ENCODE measurements at regions not wholly inside any gene's neighbourhood (a gene's known extent, or its start where the extent isn't known, plus 50 kb on each side); places are given as distances from the start of the nearest gene placed in this dataset.
"Not testable (repeated sequence)": the region's sequence is repeated elsewhere in the genome, so short reads cannot be mapped to it uniquely, and the experiment has no call there.

DNA sequence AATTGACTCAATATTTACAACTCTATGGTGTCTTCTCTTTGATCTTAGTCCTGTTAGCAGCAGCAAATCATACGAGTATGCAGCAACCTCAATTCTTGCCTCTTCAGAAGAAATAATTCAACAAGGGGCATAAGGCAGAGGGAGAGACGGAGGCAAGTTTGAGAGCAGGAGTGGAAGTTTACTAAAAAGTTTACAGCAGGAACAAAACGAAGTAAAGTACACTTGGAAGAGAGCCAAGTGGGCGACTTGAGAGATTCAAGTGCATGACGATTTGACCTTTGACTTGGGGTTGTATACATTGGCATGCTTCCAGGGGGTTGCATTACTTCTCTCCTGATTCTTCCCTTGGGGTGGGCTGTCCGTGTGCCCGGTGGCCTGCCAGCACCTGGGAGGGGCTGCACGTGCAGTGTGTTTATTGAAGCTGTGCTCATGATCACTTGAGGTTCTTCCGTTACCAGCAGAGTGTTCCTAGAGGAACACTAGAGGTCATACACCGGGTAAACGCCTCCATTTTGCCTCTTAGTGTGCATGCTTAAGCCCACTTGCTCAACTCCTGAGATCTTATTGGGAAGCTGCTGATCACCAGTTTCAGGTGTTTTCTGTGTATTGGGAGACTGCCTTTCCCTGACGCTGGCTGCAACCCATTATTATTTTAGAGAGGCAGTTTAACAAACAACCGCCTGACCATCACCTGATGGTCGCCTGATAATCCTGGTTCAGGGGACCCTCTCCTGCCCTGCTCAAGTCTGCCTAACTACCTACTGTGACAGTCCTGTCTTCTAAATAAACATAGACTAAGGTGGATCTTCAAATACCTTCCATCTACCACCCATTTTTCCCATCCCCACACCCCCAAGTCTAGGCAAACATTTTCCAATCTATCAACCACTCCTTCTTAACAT is 172.4 kb upstream of the MYLIP start:
- no peak for DNase-seq (ENCODE audit: low spot score)

DNA sequence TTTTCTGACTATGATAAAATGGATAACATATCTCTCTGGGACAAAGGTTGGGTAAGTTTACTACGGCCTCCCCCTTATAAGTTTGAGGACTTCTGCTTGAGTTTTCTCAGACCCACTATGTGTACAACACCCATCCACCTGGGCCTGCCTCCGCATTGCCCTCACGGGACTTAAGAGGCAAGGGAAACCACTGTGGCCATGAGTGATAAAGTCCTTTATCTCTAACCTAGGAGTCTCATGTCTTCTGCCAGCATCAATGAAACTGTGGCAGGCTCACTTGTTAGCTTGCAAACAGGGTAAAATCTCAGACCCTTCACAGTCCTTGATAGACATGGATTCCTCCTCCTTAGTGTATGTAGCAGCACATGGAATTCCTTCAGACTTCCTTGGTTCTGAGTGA is 173.4 kb upstream of the MYLIP start:
- no peak for DNase-seq (ENCODE audit: low spot score)

DNA sequence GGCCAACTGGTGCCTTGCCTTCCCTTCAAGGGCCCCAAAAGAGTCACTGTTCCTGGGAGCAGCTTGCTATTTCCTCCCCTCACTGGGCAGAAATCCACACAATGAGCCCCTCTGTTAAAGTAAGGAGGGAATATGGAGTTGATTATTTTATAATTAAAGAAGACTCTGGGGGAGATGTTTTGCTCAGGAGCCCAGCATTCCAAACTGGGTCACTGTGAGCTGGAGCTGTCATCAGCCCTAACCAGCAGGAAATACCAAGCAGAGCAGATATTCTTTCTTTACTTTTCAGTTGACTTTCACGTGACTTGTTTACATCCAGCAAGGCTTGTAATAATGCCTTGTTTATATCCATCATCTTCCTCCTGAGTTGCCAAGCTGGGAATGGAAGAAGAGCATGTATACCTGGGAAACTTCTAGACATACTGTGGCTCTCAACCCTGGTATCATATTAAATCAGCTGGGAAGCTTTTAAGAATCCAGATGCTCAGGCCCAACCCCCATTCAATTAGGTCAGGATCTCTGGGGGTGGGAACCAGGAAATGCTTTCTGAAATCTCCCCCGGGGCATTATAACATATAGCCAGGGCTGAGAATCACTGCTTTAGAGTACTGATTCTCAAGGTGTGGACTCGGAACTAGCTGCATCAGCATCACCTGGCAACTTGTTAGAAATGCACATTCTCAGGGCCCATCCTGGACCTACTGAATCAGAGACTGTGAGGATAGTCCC is 175.6 kb upstream of the MYLIP start:
- DNase-seq (ENCODE audit: low spot score) = no peak

DNA sequence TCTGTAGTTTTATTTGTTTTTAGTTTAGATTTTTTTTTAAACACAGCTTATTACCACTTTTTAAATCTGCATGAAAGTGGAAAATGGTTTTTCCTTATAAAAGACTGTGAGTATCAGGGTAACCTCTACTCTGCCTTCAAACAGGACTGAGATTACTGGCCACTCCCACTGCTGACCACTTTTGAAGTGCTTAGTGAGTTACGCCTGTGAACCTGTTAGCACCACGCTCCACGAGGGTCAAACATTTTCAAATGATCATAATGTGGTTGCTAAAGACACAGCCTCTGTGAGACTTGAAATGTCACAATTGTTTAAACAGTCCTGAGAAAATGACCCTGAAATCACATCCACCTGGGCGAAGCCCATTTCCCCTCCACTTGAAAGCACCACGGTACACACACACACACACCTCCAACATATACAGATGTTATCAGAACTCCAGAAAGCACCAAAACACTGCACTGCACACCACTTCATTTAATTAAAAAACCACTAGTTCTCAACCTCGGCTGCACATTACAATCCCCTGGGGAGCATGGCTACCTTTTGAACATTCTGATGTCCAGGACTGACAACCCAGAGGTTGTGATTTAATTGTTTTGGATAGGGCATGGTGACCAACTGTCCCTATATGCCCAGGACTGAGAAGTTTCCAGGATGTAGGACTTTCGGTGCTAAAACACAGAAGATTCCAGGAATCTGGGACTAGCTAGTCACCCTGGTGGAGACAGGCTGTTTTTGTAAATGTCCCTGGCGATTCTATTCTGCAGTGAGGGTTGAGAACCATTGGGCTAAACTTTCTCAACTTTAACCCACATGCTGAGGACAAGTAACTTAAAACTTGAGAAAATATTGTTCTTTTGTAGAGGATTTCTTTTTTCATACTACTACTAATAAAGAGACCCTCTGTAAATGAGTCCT is 176.4 kb upstream of the MYLIP start:
- no peak for DNase-seq (ENCODE audit: low spot score)

DNA sequence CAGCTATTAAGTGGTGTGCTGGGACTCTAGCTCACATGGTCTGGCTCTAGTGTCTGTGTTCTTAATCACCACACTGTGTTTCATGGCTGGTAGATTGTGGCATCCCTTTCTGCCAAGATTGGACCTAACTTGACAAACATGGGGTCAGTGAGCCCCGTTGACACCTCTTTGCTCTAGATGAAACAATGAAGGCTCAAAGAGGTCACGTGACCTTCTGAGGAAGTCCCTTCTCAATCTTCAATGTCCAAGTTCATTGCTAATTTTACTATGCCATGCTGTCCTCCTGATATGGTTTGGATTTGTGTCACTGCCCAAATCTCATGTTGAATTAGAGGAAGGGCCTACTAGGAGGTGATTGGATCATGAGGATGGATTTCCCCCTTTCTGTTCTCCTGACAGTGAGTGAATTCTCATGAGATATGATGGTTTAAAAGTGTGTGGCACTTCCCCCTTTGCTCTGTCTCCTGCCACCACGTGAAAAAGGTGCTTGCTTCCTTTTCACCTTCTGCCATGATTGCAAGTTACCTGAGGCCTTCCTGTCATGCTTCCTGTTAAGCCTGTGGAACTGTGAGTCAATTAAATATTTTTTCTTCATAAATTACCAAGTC is 177.8 kb upstream of the MYLIP start:
- DNase-seq (ENCODE audit: low spot score) = no peak

DNA sequence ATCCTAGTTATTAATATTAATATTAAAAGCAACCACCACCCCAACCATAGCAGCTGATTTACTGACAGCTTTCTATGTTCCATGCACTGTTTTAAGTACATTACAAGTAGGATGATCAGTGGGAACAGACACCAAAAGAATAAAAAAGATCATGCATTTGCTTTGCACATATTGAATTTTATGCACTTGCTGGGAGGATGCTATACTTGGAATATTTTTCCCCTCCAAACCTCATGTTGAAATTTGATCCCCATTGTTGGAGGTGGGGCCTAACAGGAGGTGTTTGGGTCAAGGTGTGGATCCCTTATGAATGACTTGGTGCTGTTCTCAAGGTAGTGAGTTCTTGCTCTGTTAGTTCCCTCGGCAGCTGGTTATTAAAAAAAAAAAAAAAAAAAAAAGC is 178.9 kb upstream of the MYLIP start:
- DNase-seq (ENCODE audit: low spot score) = no peak

DNA sequence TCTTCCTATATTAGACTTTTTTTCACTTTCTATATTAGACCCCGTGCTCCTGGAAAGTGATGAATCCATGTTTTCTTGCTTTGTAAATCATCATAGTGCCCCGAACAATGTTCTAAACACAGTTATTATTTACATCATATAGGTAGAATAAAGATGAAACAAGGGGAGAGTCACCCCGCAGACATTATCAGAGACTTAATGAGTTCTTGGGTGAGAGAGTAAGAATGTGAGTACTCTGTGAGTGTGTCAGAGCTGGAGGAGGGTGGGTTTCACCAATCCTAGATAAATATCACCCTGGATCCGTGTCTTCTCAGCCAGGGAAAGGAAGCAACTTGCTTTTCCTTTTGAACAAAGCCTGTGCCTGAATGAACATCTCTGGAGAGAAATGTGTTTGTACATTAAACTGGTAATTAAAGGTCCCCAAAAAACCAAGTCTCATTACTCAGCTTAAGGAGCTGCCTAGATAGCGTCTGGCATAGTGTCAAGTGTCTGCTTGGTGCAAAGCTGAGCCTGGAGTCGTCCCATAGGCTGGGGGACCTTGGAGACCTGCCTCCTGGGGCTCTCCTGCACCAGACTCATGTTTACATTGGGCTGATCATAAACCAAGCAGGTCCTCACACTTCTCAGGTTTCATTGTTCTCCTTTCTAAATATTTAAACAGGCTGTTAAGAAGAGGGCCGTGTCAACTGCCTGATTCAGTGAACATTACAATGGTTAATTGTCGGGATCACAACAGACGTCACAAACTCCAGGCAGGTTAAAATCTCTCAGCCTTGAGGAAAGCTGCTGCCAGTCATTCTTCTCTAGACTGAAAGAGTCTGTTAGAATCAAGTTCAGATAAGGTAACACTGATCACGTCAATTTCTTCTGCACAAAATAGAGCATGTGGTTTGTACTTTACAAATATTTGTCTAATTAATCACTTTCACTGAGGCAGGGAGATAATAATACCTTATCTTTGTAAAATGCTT is 179.7 kb upstream of the MYLIP start:
- DNase-seq (ENCODE audit: low spot score) = peak; percentile 43

DNA sequence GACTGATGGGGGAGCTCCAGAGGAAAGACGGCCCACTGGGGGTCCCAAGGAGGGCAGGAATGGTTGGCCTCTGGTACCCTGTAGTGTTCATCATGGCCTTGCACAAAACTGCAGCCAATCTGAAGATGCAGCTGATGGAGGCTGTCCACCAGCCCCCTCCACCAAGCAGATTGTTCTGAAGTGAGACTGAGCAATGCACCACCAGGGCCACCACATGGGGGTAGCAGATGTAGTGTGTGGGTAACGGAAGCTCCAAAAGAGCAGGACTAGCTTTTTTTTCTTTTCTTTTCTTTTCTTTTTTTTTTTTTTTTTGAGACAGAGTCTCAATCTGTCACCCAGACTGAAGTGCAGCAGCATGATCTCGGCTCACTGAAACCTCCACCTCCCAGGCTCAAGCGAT is 181.0 kb upstream of the MYLIP start:
- no peak for DNase-seq (ENCODE audit: low spot score)

DNA sequence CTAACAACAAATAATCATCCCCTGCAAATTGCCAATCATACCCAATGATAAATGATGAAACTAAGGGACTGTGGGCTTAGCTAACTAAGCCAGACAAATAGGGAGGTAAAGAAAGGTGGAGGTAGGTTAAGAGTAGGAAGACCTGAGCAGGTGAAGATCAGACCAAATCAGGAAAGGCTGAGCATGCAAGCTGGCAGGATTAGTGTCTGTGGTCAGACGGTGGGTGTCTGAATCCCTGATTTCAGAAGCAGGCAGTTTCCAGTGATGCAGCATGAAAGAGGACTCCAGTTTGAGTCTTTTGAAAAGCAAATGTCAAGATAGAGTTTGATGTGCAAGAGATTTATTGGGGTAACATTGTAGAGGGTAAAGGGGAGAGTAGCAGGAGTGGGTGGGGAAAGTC is 181.4 kb upstream of the MYLIP start:
- no peak for DNase-seq (ENCODE audit: low spot score)

DNA sequence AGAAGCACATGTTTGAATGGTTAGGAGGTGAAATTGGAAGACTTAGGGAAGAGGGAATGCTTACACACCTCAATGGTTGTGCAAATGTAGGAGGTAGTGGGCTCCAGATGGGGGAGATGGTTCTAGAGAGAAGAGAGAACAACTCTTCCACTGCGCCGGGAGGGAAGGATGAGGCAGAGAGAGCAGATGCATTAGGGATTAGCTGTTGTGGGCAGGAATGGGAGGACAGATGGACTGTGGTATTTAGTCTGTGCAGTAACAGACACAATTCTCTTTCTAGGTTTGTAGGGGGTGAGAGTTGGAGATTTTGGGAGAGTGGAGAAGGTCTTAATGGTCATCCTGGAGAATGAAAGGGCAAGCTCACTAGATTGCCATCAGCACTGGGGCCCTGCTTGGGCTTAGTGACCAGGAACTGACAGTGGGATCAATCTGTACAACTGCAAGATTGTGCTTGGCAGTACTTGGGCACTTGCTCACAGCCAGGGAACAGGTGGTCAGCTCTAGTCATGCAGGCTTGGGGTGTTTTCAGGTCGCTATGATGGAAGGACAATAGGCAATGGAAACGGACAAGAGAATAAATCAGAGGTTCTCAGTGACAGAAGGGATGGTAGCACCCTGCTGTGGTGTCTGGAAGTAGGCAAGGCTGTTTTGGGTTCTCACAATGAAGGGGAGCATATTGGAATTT is 182.0 kb upstream of the MYLIP start:
- no peak for DNase-seq (ENCODE audit: low spot score)

DNA sequence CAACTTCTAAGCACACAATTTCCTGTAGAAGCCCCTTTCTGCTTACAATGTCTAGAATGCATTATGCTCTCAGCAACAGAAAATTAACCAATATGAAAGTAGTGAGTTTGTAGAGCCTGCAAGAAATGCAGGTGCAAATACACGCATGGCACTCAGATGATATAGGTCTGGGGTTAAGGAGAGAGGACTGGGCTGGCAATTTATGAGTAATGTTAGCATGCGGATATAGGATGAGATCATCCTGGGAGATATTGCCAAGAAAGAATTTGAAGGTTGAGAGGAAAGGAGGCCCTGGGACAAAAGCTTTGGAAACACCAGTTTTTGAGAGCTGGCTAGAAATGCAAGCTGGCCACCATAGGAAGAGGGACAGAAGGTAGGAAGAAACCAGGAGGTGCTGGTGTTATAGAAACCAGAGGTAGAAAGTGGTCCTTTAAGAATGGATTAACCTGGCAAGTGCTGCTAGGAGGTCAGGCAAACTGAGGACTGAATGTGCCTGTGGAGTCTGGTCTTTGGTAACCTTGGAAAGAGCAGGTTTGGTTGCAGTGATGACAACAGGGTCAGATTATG is 183.2 kb upstream of the MYLIP start:
- DNase-seq (ENCODE audit: low spot score) = no peak

DNA sequence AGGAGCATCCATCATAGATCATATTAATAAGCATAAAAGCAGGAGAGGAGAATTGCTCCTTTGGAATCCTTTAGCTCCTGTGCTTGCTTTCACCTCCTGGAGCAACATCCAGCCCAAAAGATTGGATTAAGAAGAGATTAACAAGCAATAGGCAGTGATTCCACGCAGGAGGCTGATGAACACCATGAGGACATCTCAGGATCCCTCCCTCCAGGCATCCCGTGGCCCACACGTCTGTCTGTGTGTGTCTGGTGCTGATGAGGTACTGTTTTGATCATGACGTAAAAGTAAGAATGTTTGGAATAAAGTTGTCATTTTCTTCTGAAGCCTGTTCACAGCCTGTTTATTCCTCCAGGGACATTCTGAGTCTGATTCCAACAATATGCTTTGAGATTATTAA is 185.5 kb upstream of the MYLIP start:
- DNase-seq (ENCODE audit: low spot score) = no peak

DNA sequence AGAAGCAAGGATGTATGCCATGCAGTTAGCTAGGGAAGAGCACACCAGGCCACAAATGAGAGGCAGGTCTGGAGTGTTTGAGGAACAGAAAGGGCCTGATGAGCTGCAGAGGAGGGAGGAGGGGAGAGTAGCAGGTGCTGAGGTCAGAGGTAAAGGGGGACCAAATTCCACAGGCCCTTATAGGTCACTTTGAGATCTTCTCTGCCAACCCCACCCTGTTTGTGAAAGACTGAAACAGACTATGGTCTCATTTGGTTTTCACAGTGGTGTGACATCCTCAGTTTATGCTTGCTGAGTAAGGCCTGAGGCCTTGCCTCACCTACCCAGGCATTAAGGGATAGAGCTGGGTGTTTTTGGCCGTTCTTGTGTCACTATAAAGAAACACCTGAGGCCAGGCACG is 187.7 kb upstream of the MYLIP start:
- no peak for DNase-seq (ENCODE audit: low spot score)

DNA sequence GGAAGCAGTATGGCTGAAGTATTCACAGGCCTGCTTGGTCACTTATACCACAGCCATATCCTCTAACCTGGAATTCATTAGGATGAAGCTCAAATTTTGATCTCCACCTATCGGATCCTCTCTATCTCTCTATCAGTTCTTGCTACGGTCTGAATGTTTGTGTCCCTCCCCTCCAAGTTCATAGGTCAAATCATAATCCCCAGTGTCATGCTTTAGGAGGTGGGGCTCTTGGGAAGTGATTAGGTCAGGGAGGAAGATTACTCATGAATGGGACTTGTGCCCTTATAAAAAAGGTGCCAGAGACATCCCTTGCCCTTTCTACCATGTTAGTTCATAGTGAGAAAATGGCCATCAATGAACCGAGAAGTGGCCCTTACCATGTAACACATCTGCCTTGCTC is 190.8 kb upstream of the MYLIP start:
- no peak for DNase-seq (ENCODE audit: low spot score)

DNA sequence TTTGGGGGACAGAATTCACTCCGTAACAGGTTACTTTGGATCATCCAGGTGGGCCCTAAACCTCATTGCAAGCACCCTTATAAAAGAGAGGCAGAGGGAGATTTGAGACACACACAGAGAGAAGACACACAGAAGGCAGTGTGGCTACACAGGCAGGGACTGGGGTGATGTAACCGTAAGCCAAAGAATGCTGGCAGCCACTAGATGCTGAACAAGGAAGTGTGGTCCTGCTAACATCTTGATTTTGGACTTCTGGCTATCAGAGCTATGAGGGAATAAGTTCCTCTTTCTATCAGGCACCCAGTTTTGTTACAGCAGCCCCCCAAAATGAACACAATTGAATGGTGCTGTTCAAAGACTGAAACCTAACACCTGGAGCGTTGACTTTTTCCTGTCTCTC is 191.3 kb upstream of the MYLIP start:
- DNase-seq (ENCODE audit: low spot score) = no peak

DNA sequence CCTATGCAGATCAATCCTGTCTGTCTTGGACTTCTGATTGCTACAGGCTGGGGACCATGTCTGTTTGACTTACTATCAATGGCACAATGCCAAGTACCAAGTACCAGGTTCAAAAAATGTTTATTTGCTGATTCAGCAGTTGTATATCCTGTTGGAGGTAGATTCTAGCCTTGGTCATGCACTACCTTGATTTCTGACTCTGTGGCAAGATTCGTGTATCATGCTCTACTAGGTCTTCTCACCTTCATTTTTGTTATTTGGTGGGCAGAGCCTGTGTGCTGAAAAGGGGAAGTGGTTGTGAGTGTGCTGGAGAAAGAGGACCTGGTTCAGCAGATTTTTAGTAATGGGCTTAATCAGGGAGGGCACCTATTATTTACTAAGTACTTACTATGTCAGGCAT is 192.4 kb upstream of the MYLIP start:
- DNase-seq (ENCODE audit: low spot score) = no peak

DNA sequence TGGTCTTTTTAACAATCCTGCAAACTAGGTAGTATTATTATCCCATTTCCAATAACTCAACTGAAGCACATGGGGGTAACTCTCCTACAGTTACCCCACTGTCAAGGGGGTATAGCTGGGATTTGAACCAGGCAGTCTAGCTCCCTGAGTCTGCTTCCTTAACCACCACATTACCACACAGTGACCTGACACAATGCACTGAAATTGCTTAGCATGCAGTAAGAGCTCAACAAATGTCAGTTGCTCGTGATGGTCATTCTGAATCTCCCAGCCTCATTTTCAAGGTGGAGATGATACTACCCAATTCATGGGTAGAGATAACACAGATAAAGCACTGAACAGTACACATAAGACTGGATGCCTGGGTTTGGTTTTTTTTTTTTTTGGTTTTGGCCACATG is 193.2 kb upstream of the MYLIP start:
- no peak for DNase-seq (ENCODE audit: low spot score)

DNA sequence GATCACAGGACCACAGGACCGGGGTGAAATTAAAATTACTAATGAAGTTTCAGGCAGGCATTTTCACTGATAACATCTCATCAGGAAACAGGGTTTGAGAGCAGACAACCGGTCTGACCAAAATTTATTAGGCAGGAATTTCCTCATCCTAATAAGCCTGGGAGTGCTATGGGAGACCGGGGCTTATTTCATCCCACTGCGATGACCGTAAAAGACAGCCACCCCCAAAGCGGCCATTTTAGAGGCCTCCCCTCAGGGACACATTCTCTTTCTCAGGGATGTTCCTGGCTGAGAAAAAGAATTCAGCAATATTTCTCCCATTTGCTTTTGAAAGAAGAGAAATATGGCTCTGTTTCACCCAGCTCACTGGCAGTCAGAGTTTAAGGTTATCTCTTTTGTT is 197.2 kb upstream of the MYLIP start:
- DNase-seq (ENCODE audit: low spot score) = not testable (repeated sequence)

DNA sequence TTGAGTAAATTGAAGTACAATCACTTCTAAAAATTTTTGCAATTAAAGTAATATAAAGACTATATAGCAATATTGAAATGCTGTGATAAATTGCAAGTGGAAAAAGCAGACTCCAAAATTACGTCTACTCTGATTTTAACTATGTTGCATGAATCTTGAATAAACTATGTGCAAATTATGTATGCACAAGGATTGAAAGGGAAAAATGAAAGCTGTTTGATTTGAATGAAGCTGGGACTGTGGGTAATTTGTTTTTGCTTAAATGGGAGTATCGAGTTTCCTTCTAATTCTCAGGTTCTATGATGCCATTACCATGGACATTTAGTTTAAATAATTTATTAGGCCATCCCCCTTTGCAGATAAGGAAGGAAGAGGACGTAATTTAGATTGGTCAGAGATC is 198.7 kb upstream of the MYLIP start:
- no peak for DNase-seq (ENCODE audit: low spot score)

DNA sequence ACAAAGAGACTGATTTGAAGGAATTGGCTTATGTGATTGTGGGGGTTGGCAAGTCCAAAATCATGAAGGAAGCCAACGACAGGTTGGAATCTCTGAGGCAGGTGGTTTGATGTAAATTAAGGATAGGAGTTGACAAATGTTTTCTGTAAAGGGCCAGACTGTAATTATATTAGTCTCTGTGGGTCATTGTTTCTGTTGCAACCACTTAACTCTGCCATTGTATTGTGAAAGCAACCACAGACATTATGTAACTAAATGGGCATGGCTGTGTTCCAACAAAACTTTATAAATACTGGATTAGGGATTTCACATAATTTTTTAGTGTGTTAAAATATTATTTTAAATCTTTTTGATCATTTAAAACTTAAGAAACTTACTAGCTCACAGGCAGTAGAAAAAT is 199.2 kb upstream of the MYLIP start:
- no peak for DNase-seq (ENCODE audit: low spot score)
